ENCODE measurements at regions not wholly inside any gene's neighbourhood (a gene's known extent, or its start where the extent isn't known, plus 50 kb on each side); places are given as distances from the start of the nearest gene placed in this dataset.

GRCh38 chr7:94239661-94240234 lies 154.9 kb upstream of the COL1A2 start:
- no peak for DNase-seq

GRCh38 chr7:94240902-94241301 lies 153.8 kb upstream of the COL1A2 start:
- no peak for DNase-seq

- no peak for DNase-seq
Observed at GRCh38 chr7:94241402-94241925, 153.2 kb upstream of the COL1A2 start.

GRCh38 chr7:94243066-94243711 lies 151.5 kb upstream of the COL1A2 start:
- no peak for DNase-seq

GRCh38 chr7:94244760-94245159 lies 149.9 kb upstream of the COL1A2 start:
- DNase-seq: no peak

- no peak for DNase-seq
Observed at GRCh38 chr7:94245500-94245899, 149.2 kb upstream of the COL1A2 start.

- no peak for DNase-seq
Observed at GRCh38 chr7:94247970-94248369, 146.7 kb upstream of the COL1A2 start.

- DNase-seq: no peak
Observed at GRCh38 chr7:94249631-94250030, 145.1 kb upstream of the COL1A2 start.

GRCh38 chr7:94250124-94250523 lies 144.6 kb upstream of the COL1A2 start:
- no peak for DNase-seq

GRCh38 chr7:94250987-94251386 lies 143.7 kb upstream of the COL1A2 start:
- DNase-seq: no peak

- no peak for DNase-seq
Observed at GRCh38 chr7:94252124-94252523, 142.6 kb upstream of the COL1A2 start.

- no peak for DNase-seq
Observed at GRCh38 chr7:94252971-94253370, 141.7 kb upstream of the COL1A2 start.

GRCh38 chr7:94253686-94254085 lies 141.0 kb upstream of the COL1A2 start:
- no peak for DNase-seq

GRCh38 chr7:94258418-94259300 lies 136.0 kb upstream of the COL1A2 start:
- no peak for DNase-seq

GRCh38 chr7:94261067-94261466 lies 133.6 kb upstream of the COL1A2 start:
- no peak for DNase-seq

- DNase-seq: no peak
Observed at GRCh38 chr7:94264756-94265155, 129.9 kb upstream of the COL1A2 start.

- no peak for DNase-seq
Observed at GRCh38 chr7:94265456-94265855, 129.2 kb upstream of the COL1A2 start.

GRCh38 chr7:94266238-94266644 lies 128.5 kb upstream of the COL1A2 start:
- DNase-seq: peak; percentile 51

- no peak for DNase-seq
Observed at GRCh38 chr7:94270772-94271171, 123.9 kb upstream of the COL1A2 start.

- no peak for DNase-seq
Observed at GRCh38 chr7:94272821-94273583, 121.7 kb upstream of the COL1A2 start.

- DNase-seq: no peak
Observed at GRCh38 chr7:94274828-94275227, 119.9 kb upstream of the COL1A2 start.

GRCh38 chr7:94276027-94276426 lies 118.7 kb upstream of the COL1A2 start:
- no peak for DNase-seq

- no peak for DNase-seq
Observed at GRCh38 chr7:94276795-94277194, 117.9 kb upstream of the COL1A2 start.

Measured in NCI-H226 (cell line).